HG03565 (cell line): ENCODE measurements at regions not wholly inside any gene's neighbourhood (a gene's known extent, or its start where the extent isn't known, plus 50 kb on each side); places are given as distances from the start of the nearest gene placed in this dataset.

Source experiments
- ATAC-seq: cut with Tn5 transposase; IDR thresholded peaks from one replicate; pipeline ENCODE4 v1.9.1; 2021; ENCODE audit warnings: mild to moderate bottlenecking, moderate library complexity; ENCODE audit not compliant: unreplicated experiment

- no peak for ATAC-seq
Observed at GRCh38 chr14:45381091-45381490, 128.1 kb upstream of the MIS18BP1 start.

- ATAC-seq: no peak
Observed at GRCh38 chr14:45377166-45377565, 124.2 kb upstream of the MIS18BP1 start.

GRCh38 chr14:45373877-45374276 is 120.9 kb upstream of the MIS18BP1 start:
- no peak for ATAC-seq

GRCh38 chr14:45364565-45365156 is 111.7 kb upstream of the MIS18BP1 start:
- ATAC-seq: no peak

- no peak for ATAC-seq
Observed at GRCh38 chr14:45362505-45362904, 109.5 kb upstream of the MIS18BP1 start.

- no peak for ATAC-seq
Observed at GRCh38 chr14:45361727-45362126, 108.7 kb upstream of the MIS18BP1 start.

GRCh38 chr14:45359746-45360145 is 106.7 kb upstream of the MIS18BP1 start:
- no peak for ATAC-seq

GRCh38 chr14:45332360-45332988 is 79.5 kb upstream of the MIS18BP1 start:
- no peak for ATAC-seq

GRCh38 chr14:45308745-45309397 is 55.9 kb upstream of the MIS18BP1 start:
- ATAC-seq: no peak
